Motor neuron (in vitro differentiated cells): ENCODE measurements at regions not wholly inside any gene's neighbourhood (a gene's known extent, or its start where the extent isn't known, plus 50 kb on each side); places are given as distances from the start of the nearest gene placed in this dataset.
A peak's percentile ranks its signal among the peaks of the same experiment; 100 is the strongest.

Experiments
- ATAC-seq, 8 experiments: fragments of 200-7000 bp; cut with Tn5 transposase; replicated peaks in 6 of 8; 2 replicates each; pipeline ENCODE4 v1.8.0; 2021; ENCODE audit warnings: mild to moderate bottlenecking in 8 of 8, moderate library complexity in 8 of 8
- H3K27ac ChIP-seq, 2 donors: fragments of 250-450 bp; sonication (Bioruptor Pico); 2 replicates each; pipeline ENCODE4 v1.9.0; 2021; ENCODE audit warnings: antibody characterized with exemption in 2 of 2, mild to moderate bottlenecking in 2 of 2, moderate library complexity in 1 of 2
- H3K4me1 ChIP-seq, 2 donors: fragments of 250-450 bp; sonication (Bioruptor Pico); replicated peaks in 1 of 2; 2 replicates each; pipeline ENCODE4 v1.6.1; 2021; ENCODE audit warnings: antibody characterized with exemption in 2 of 2, mild to moderate bottlenecking in 2 of 2, moderate library complexity in 1 of 2
- H3K4me3 ChIP-seq, 5 donors: fragments of 250-450 bp; sonication (Bioruptor Pico); 2 replicates each; pipeline ENCODE4 v1.9.0; 2021; ENCODE audit warnings: antibody characterized with exemption in 5 of 5, mild to moderate bottlenecking in 5 of 5, moderate library complexity in 4 of 5
- WGBS, 10 experiments: fragments of 450-650 bp; shearing (Covaris generic); methylation state at CpG; one replicate each; pipeline ENCODE4 v1.0.0; 2022; 5-methylcytosine and 5-hydroxymethylcytosine counted together
- in situ Hi-C, 9 experiments: fragments of 400-800 bp; cut with MboI; loops; one replicate each; pipeline ENCODE4 v1.15.0; 2021; ENCODE audit warnings: low sequenced_read_pairs in 9 of 9, low pct_unique_long_range_greater_than_20kb in 2 of 9; ENCODE audit not compliant: unreplicated experiment in 9 of 9

GRCh38 chr6:159512571-159512970 lies 180.5 kb downstream of the SOD2 start:
- H3K27ac ChIP-seq, result no peak overlapping the region
- H3K4me3 ChIP-seq, result no peak overlapping the region
- WGBS, 10 experiments, result 59 to 100% (median 72%) methylated on average over 1 to 2 of the region's 2 CpGs; no CpG with 5 or more reads in 2 of the 10 experiments
- no peaks in the 10 kb centered on the region for H3K4me1 ChIP-seq
- in situ Hi-C loops, result no loop called here
- ATAC-seq, result no peak

- ATAC-seq, result no peak
- in situ Hi-C loops, result no loop called here
- 33 to 100% (median 81%) methylated on average over 1 to 2 of the region's 2 CpGs; no CpG with 5 or more reads in 1 of the 10 experiments for WGBS, 10 experiments
- H3K27ac ChIP-seq, result no peak overlapping the region
- H3K4me3 ChIP-seq, result no peak overlapping the region
- no peaks in the 10 kb centered on the region for H3K4me1 ChIP-seq
Measured at GRCh38 chr6:159512104-159512503, 180.9 kb downstream of the SOD2 start.

DNA sequence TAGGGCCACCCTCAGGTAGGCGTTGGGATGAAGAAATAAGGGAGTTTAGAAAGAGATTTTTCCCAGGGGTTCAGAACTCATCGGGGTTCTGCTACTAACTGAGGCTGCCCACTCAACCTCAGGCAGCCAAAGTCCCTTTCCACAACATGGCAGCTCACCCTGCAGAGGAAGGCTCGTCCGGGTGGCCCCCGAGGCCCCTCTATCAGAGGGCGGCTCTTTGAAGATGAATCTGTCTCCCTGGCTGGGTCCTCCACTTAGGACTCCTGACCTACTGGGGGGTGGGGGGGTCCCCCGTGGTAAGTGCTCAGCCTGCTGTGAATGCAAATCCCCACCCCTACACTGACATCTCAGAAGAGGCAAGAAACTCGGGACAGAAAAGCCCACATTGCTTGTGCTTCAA lies 182.9 kb downstream of the SOD2 start:
- ATAC-seq, result no peak
- in situ Hi-C loops, result no loop called here
- no peak overlapping the region for H3K4me3 ChIP-seq
- H3K27ac ChIP-seq, result no peak overlapping the region
- 53 to 91% (median 80%) methylated on average over 1 to 4 of the region's 8 CpGs; no CpG with 5 or more reads in 5 of the 10 experiments for WGBS, 10 experiments
- no peaks in the 10 kb centered on the region for H3K4me1 ChIP-seq

GRCh38 chr6:159508931-159509330 lies 184.1 kb downstream of the SOD2 start:
- no peak for ATAC-seq
- no peak overlapping the region for H3K4me3 ChIP-seq
- no peaks in the 10 kb centered on the region for H3K4me1 ChIP-seq
- WGBS, 10 experiments, result 95 to 100% (median 100%) methylated on average over 1 to 2 of the region's 2 CpGs; no CpG with 5 or more reads in 3 of the 10 experiments
- in situ Hi-C loops, result no loop called here
- no peak overlapping the region for H3K27ac ChIP-seq

DNA sequence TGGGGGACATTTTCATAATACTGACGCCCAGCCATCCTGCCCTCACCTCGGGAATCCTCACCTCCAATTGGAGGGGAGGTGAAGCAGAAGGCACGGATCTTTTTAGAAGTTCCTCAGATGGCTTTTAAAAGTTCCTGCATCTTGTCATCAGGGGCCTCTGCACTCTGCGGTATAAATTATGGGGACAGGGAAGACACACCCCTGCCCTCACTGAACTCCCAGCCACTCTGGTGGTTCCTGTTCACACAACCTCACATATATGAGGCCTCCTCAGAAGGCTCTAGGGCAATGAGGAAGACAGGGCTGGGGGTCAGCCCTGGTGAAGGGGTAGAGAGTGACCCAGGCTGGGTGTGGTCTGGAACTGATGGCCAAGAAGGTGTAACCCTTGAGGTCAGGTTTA lies 187.0 kb downstream of the SOD2 start:
- in situ Hi-C loops, result no loop called here
- 0 to 63% (median 39%) methylated on average over 1 to 4 of the region's 4 CpGs; no CpG with 5 or more reads in 6 of the 10 experiments for WGBS, 10 experiments
- no peak overlapping the region for H3K27ac ChIP-seq
- H3K4me3 ChIP-seq, result no peak overlapping the region
- H3K4me1 ChIP-seq, result no peaks in the 10 kb centered on the region
- peak in 2 of 8 experiments; percentile 76 to 77 for ATAC-seq

DNA sequence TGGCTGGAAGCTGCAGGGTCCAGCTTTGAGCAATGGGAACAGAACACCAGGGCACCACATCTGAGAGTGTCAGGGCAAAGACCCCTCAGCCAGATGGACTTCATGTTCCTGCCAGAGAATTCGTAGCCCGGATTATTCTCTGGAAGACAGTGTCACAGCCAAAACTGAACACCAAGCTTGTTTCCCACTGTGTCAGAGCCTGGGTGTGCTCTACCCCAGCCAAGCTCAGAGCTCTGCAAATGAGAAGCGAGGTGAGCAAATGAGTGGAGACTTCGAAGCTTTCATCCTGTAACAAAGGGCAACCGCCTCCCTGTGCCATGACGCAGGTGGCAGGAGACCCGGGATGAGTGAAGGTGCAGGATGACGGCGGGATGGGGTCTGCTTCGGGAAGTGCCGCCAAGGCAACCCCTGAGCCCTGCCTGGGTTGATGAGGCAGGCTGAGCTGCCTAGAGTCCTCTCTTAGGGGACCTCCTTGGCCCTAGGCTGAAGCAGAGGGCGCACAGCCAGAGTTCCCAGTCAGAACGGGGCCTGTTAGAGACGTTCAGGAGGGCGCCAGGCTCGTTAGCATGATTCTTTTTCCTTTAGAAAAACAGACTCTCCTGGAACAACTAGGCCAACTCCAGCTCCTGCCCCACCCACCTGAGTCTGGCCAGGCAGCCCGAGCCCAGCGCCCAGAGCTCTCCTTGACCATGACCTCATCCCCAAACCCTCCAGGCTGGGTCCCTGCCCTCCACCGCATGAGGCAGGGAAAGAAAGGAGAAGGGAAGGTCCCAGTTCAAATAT lies 187.7 kb downstream of the SOD2 start:
- no peak overlapping the region for H3K4me3 ChIP-seq
- in situ Hi-C loops, result no loop called here
- WGBS, 10 experiments, result 62 to 79% (median 70%) methylated on average over 4 to 11 of the region's 19 CpGs; no CpG with 5 or more reads in 5 of the 10 experiments
- H3K27ac ChIP-seq, result no peak overlapping the region
- H3K4me1 ChIP-seq, result no peaks in the 10 kb centered on the region
- peak in 3 of 8 experiments; percentile 42 to 95 (median 90) for ATAC-seq

GRCh38 chr6:159501558-159501957 lies 191.5 kb downstream of the SOD2 start:
- Histone ChIP-seq H3K4me1 (no peaks in the 10 kb centered on the region), H3K27ac (no peak overlapping the region), H3K4me3 (no peak overlapping the region)
- in situ Hi-C loops, result no loop called here
- no peak for ATAC-seq

DNA sequence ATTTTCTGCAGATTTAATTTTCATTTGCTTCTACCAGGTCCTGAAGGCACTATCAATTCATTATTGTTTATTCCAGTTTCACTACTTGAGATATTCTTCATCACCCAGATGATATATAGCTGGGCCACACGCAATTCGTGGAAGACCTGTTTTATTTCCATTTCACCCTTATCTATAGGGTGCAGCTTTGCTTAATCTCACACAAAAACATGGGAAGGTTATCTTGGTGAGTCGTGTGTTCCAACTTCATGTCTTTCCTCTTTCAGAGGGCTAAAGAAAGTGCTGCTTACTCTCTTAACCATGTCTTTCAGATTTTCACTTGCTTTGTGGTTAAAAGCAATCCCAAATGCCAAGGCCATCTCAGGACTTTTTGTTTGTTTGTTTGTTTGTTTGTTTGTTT lies 194.0 kb downstream of the SOD2 start:
- 18 to 84% (median 60%) methylated on average over 2 to 3 of the region's 3 CpGs; no CpG with 5 or more reads in 1 of the 10 experiments for WGBS, 10 experiments
- H3K27ac ChIP-seq, result no peak overlapping the region
- no peaks in the 10 kb centered on the region for H3K4me1 ChIP-seq
- no peak overlapping the region for H3K4me3 ChIP-seq
- in situ Hi-C loops, result no loop called here
- no peak for ATAC-seq

GRCh38 chr6:159494586-159494972 lies 198.5 kb downstream of the SOD2 start:
- 43 to 100% (median 78%) methylated on average over 1 to 5 of the region's 5 CpGs; no CpG with 5 or more reads in 3 of the 10 experiments for WGBS, 10 experiments
- H3K4me1 ChIP-seq, result no peaks in the 10 kb centered on the region
- in situ Hi-C loops, result no loop called here
- no peak overlapping the region for H3K27ac ChIP-seq
- ATAC-seq, result no peak
- no peak overlapping the region for H3K4me3 ChIP-seq

GRCh38 chr6:159493898-159494585 lies 199.0 kb downstream of the SOD2 start:
- in situ Hi-C loops, result no loop called here
- Histone ChIP-seq H3K27ac (no peak overlapping the region), H3K4me1 (no peaks in the 10 kb centered on the region), H3K4me3 (no peak overlapping the region)
- 33 to 97% (median 61%) methylated on average over 2 to 5 of the region's 5 CpGs for WGBS, 10 experiments
- no peak for ATAC-seq

DNA sequence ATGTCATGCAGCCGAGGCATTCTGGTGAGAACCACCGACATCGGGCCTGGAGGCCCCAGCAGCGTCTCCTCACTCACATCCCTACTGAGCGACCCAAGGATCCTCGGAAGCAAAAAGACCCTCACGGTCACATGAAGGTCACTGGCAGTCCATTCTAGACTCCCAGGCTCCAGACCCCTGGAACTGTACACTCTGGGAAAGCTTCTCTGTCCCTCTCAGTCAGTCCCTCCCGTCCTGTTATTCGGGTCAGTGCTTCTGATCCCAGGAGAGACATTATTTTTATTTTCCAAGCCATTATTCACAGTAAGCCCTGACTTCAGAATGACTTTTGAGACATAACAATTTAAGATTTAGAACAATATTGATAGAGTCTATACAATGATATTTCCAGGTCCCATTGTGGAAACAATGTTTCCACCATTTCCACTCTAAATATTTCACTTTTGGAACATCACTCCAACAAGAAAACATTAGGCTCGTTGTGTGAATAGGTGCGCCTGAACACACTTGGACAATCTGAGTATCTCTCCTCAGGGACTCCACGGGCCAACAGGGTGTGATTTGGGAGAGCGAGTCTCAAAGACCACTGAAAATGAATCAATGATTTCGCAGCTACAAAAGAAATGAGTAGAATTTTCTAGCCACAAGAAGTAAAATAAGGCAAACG lies 199.7 kb downstream of the SOD2 start:
- H3K4me3 ChIP-seq, result no peak overlapping the region
- WGBS, 10 experiments, result 32 to 93% (median 76%) methylated on average over 2 to 10 of the region's 15 CpGs
- no peaks in the 10 kb centered on the region for H3K4me1 ChIP-seq
- in situ Hi-C loops, result no loop called here
- H3K27ac ChIP-seq, result no peak overlapping the region
- ATAC-seq, result no peak

DNA sequence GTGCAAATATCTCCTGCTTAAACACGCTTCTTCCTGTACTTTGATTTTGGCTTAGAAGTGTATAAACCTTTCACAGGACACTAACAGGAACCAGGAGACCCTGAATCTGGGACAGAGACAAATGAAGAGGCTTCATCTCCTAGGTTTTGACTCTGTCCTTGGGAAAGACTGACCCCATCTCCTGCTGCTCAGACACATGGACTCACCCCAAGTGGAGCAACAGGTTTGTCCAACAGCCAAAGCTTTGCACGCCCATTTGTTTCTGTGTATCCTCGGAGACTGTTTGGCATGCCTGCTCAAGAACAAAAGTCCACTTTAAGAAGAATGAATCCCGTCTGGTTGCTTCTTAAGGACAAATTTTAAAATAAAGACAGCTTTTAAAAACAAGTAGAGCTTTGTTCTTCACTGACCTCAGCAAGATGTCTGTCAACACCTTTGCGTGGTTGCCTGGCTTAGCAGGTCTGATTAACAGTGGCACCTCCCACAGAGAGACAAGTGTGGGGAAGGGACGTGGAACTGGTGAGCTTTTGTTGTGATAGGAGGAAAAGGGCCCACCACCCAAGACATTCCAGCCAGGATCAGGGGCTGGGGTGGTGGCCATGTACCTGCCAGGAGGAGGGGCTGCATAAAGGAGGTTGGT lies 202.6 kb downstream of the SOD2 start:
- ATAC-seq, result no peak

DNA sequence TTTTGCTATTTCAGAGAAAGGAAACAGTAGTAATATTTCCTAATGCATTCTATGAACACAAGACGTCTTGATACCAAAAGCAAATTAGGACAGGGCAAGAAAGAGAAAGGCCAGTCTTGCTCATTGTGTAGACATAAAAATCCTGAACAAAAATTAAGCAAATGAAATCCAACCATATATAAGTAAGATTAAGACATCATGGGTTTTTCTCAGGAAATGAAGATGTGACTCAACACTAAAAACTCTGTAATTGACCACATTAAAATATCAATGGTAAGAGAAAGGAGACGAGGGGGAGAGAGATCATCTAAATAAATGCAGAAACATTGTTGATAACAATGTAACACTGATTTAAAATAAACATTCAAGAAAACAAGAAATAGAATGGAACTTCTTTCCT lies 205.4 kb downstream of the SOD2 start:
- ATAC-seq, result peak in 2 of 8 experiments; percentile 20 to 21
- in situ Hi-C loops, result no loop called here
- H3K4me1 ChIP-seq, result no peaks in the 10 kb centered on the region
- WGBS, 10 experiments, result 0 to 68% (median 30%) methylated on average over 1 to 2 of the region's 2 CpGs
- H3K4me3 ChIP-seq, result no peak overlapping the region
- H3K27ac ChIP-seq, result no peak overlapping the region

More for the DNA sequence above, 202.6 kb downstream of the SOD2 start:
- Histone ChIP-seq H3K27ac (no peak overlapping the region), H3K4me3 (no peak overlapping the region), H3K4me1 (no peaks in the 10 kb centered on the region)
- 0 to 75% (median 48%) methylated on average over 2 to 6 of the region's 6 CpGs; no CpG with 5 or more reads in 2 of the 10 experiments for WGBS, 10 experiments
- in situ Hi-C loops, result no loop called here
